Panc1 (cell line): ENCODE measurements at regions not wholly inside any gene's neighbourhood (a gene's known extent, or its start where the extent isn't known, plus 50 kb on each side); places are given as distances from the start of the nearest gene placed in this dataset.

Experiments
- ATAC-seq: fragments of 200-7000 bp; cut with Tn5 transposase; 2 replicates; pipeline ENCODE4 v1.9.1; 2020; ENCODE audit warnings: mild to moderate bottlenecking, moderate library complexity
- BruUV-seq: library from RNA; stranded (reverse); fragments of 400-500 nt; replicated peaks from 2 replicates; lab custom pipeline; 2021; lab: Mats Ljungman, UMichigan
- CTCF ChIA-PET: fragments of 300-600 bp; sonication (Branson Sonifier 250); formaldehyde crosslinking; loops from one replicate; lab custom pipeline; 2022; ENCODE audit warnings: antibody characterized with exemption; lab: Charles Lee
- POLR2A ChIA-PET: fragments of 300-600 bp; sonication (Branson Sonifier 250); formaldehyde crosslinking; loops from one replicate; lab custom pipeline; 2022; ENCODE audit warnings: antibody characterized with exemption; lab: Charles Lee
- DNase-seq: peaks from one replicate; pipeline ENCODE4 v3.0.0-alpha.2; 2010; ENCODE audit warnings: low read depth, low spot score
- H3K27ac ChIP-seq: 2 replicates; pipeline ENCODE4 v1.5.1; 2011; ENCODE audit warnings: mild to moderate bottlenecking, low read length, inconsistent platforms
- H3K27me3 ChIP-seq: fragments of 200-500 bp; sonication (Bioruptor generic); 2 replicates; pipeline ENCODE4 v1.6.0; 2014; ENCODE audit warnings: low read length, inconsistent platforms; ENCODE audit not compliant: control insufficient read depth, insufficient read depth
- H3K36me3 ChIP-seq: fragments of 200-500 bp; sonication (Bioruptor generic); 2 replicates; pipeline ENCODE4 v1.5.1; 2014; ENCODE audit warnings: inconsistent platforms, mild to moderate bottlenecking, low read length, moderate library complexity; ENCODE audit not compliant: control insufficient read depth, insufficient read depth
- H3K4me1 ChIP-seq: 2 replicates; pipeline ENCODE4 v1.5.1; 2011; ENCODE audit warnings: inconsistent platforms, mild to moderate bottlenecking, low read length, moderate library complexity; ENCODE audit not compliant: control insufficient read depth, insufficient read depth
- H3K4me3 ChIP-seq, 2 experiments: 2 replicates each; pipeline ENCODE4 v1.5.1; 2011 to 2012; ENCODE audit warnings: low read depth in 2 of 2, low read length in 2 of 2, mild to moderate bottlenecking in 2 of 2, inconsistent platforms in 1 of 2, moderate library complexity in 1 of 2
- H3K9me3 ChIP-seq: fragments of 200-500 bp; sonication (Bioruptor generic); 2 replicates; pipeline ENCODE4 v1.5.1; 2014; ENCODE audit warnings: low read depth, mild to moderate bottlenecking, inconsistent platforms, low read length, moderate library complexity; ENCODE audit not compliant: control insufficient read depth, insufficient read depth
- POLR2AphosphoS5 ChIP-seq: IDR thresholded peaks from 2 replicates; pipeline ENCODE4 v1.6.1; 2012; ENCODE audit warnings: mild to moderate bottlenecking, low read depth, low read length, moderate library complexity
- SIN3A ChIP-seq: IDR thresholded peaks from 2 replicates; pipeline ENCODE4 v1.6.1; 2012; ENCODE audit warnings: low read depth, mild to moderate bottlenecking, low read length, moderate library complexity, borderline replicate concordance; ENCODE audit not compliant: insufficient read depth
- TCF7L2 ChIP-seq: IDR thresholded peaks from 2 replicates; pipeline ENCODE4 v1.6.1; 2011; ENCODE audit warnings: mild to moderate bottlenecking, low read depth, low read length, inconsistent platforms
- in situ Hi-C: cut with HindIII; loops from 2 replicates; pipeline ENCODE4 v1.10.0; 2016; ENCODE audit warnings: low sequenced_read_pairs, low pct_unique_long_range_greater_than_20kb
- intact Hi-C: fragments of 100-400 bp; cut with micrococcal nuclease; formaldehyde crosslinking; loops from one replicate; pipeline ENCODE4 v1.10.0; 2022; ENCODE audit not compliant: unreplicated experiment
- TF ChIP-seq, protein P1 (sequence below), 2 experiments: IDR thresholded peaks; 2 replicates each; pipeline ENCODE4 v1.6.1; 2011 to 2012; ENCODE audit warnings: low read depth in 2 of 2, control low read depth in 1 of 2, low read length in 1 of 2, mild to moderate bottlenecking in 1 of 2, moderate library complexity in 1 of 2; ENCODE audit not compliant: insufficient read depth in 1 of 2
- TF ChIP-seq, protein P2 (sequence below): fragments of 450-650 bp; IDR thresholded peaks from 2 replicates; pipeline ENCODE4 v1.5.1; 2017; ENCODE audit warnings: mild to moderate bottlenecking

DNA sequence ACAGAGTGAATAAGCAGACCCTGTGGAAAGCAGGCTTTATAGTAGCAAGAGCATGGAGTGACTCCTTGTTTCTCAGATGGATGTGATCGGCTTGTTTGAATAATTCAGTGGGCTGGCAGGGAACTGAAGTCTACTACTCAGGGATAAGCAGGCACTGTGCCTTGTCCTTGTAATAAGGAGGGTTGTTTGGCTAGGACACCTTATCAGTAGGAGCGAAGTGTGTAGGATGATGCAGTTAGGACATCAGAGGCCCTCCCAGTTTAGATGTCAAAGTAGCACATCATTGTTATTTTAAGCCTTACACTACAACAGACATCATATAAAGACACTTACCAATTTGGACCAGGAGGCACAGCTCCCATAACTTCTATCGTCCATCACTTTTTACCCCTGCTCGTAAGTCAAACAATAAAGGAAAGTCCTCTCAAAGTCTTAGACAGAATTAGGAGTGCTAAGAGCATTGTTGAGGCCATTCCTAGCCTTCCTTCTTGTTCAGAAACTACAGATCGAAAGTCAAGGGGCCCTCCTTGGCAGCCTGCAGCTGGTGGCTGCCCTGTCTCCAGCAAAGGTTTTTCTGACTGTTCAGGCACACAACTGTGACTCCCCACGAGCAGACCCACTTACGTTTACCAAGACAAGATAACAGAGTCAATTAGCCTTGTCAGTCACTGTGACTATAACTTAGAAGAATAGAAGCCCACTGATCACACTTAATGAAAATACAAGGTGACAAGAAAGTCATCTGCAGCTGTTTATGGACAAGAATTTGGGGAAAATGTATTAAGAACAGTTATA, 218.6 kb downstream of the SNX18 start:
- intact Hi-C loops (no loop called here), in situ Hi-C loops (no loop called here)
- CTCF ChIA-PET, result no interaction called here
- H3K9me3 ChIP-seq, result no peaks in the 10 kb centered on the region
- H3K4me1 ChIP-seq, result no peaks in the 10 kb centered on the region
- no peaks in the 10 kb centered on the region for H3K36me3 ChIP-seq
- no peak overlapping the region for H3K4me3 ChIP-seq
- no TSS peak for BruUV-seq
- TF ChIP-seq, protein P1, sequence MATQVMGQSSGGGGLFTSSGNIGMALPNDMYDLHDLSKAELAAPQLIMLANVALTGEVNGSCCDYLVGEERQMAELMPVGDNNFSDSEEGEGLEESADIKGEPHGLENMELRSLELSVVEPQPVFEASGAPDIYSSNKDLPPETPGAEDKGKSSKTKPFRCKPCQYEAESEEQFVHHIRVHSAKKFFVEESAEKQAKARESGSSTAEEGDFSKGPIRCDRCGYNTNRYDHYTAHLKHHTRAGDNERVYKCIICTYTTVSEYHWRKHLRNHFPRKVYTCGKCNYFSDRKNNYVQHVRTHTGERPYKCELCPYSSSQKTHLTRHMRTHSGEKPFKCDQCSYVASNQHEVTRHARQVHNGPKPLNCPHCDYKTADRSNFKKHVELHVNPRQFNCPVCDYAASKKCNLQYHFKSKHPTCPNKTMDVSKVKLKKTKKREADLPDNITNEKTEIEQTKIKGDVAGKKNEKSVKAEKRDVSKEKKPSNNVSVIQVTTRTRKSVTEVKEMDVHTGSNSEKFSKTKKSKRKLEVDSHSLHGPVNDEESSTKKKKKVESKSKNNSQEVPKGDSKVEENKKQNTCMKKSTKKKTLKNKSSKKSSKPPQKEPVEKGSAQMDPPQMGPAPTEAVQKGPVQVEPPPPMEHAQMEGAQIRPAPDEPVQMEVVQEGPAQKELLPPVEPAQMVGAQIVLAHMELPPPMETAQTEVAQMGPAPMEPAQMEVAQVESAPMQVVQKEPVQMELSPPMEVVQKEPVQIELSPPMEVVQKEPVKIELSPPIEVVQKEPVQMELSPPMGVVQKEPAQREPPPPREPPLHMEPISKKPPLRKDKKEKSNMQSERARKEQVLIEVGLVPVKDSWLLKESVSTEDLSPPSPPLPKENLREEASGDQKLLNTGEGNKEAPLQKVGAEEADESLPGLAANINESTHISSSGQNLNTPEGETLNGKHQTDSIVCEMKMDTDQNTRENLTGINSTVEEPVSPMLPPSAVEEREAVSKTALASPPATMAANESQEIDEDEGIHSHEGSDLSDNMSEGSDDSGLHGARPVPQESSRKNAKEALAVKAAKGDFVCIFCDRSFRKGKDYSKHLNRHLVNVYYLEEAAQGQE (IDR thresholded peaks at IDR 0.05; ENCODE audit: insufficient read depth in 1 of 2, low read depth in 2 of 2, low read length in 1 of 2), result no peak
- no peak for TF ChIP-seq SIN3A
- TF ChIP-seq, protein P2, sequence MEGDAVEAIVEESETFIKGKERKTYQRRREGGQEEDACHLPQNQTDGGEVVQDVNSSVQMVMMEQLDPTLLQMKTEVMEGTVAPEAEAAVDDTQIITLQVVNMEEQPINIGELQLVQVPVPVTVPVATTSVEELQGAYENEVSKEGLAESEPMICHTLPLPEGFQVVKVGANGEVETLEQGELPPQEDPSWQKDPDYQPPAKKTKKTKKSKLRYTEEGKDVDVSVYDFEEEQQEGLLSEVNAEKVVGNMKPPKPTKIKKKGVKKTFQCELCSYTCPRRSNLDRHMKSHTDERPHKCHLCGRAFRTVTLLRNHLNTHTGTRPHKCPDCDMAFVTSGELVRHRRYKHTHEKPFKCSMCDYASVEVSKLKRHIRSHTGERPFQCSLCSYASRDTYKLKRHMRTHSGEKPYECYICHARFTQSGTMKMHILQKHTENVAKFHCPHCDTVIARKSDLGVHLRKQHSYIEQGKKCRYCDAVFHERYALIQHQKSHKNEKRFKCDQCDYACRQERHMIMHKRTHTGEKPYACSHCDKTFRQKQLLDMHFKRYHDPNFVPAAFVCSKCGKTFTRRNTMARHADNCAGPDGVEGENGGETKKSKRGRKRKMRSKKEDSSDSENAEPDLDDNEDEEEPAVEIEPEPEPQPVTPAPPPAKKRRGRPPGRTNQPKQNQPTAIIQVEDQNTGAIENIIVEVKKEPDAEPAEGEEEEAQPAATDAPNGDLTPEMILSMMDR, result no peak
- no peak for TF ChIP-seq POLR2AphosphoS5
- TF ChIP-seq TCF7L2, result no peak
- no peaks in the 10 kb centered on the region for H3K27me3 ChIP-seq
- no peak overlapping the region for H3K27ac ChIP-seq
- ATAC-seq, result no peak
- POLR2A ChIA-PET, result no interaction called here
- no peak for DNase-seq

DNA sequence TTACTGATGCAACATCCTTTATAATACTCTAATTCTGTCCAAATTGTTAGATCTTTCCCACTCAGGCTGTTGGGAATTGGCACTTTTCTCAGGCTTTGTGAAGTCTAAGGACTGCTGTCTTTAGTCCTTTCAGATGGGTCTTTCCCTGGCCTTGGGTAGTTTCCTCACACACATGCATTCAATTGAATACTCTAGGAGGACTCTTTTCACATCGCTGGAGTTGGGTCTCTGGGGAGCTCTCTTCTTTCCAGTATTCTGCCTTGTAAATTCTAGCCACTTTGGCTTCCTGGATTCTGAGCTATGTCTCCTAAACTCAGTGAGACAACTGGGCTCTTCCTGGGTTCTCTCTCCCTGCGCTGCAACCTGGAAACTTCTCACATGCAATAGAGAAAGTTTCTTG, 215.5 kb downstream of the SNX18 start:
- ChIA-PET CTCF (no interaction called here), POLR2A (no interaction called here)
- Histone ChIP-seq H3K4me3 (no peak overlapping the region), H3K9me3 (no peaks in the 10 kb centered on the region), H3K27ac (no peak overlapping the region), H3K27me3 (no peaks in the 10 kb centered on the region), H3K4me1 (no peaks in the 10 kb centered on the region), H3K36me3 (no peaks in the 10 kb centered on the region)
- intact Hi-C loops, result no loop called here
- ATAC-seq, result no peak
- in situ Hi-C loops, result no loop called here
- TF ChIP-seq TCF7L2, result no peak
- TF ChIP-seq, protein P2, result no peak
- TF ChIP-seq, protein P1 (IDR thresholded peaks at IDR 0.05; ENCODE audit: insufficient read depth in 1 of 2, low read depth in 2 of 2, low read length in 1 of 2), result no peak
- TF ChIP-seq SIN3A, result no peak
- no peak for TF ChIP-seq POLR2AphosphoS5
- no TSS peak for BruUV-seq
- DNase-seq, result no peak
